ENCODE measurements at regions not wholly inside any gene's neighbourhood (a gene's known extent, or its start where the extent isn't known, plus 50 kb on each side); places are given as distances from the start of the nearest gene placed in this dataset.
"Not testable (repeated sequence)": the region's sequence is repeated elsewhere in the genome, so short reads cannot be mapped to it uniquely, and the experiment has no call there.

- no peak overlapping the region for H3K4me3 ChIP-seq
- no peaks in the 10 kb centered on the region for H3K9me3 ChIP-seq (ENCODE audit: low read depth)
- 0 out of 2 replicates have a peak overlapping the region, but pooled peaks have one; percentile 30 for H2AFZ ChIP-seq
- no peaks in the 10 kb centered on the region for H3K36me3 ChIP-seq (ENCODE audit: low read depth)
- H3K79me2 ChIP-seq (ENCODE audit: insufficient read depth), result no peaks in the 10 kb centered on the region
- no peaks in the 10 kb centered on the region for H3K4me1 ChIP-seq (ENCODE audit: insufficient read depth)
- no peak for DNase-seq
- TF ChIP-seq EZH2 (IDR thresholded peaks at IDR 0.05; ENCODE audit: insufficient read depth, poor library complexity, severe bottlenecking) (no peak), EZH2phosphoT487 (IDR thresholded peaks at IDR 0.05; ENCODE audit: insufficient read depth, low read depth) (no peak)
- no peaks in the 10 kb centered on the region for H4K20me1 ChIP-seq (ENCODE audit: insufficient read depth)
- no peak overlapping the region for H3K4me2 ChIP-seq (ENCODE audit: unreplicated experiment)
- no peaks in the 10 kb centered on the region for H3F3A ChIP-seq (ENCODE audit: insufficient read depth)
- no peak overlapping the region for H3K27ac ChIP-seq
- no peaks in the 10 kb centered on the region for H3K9me2 ChIP-seq (ENCODE audit: insufficient read depth)
- H3K9ac ChIP-seq, result no peak overlapping the region
- in situ Hi-C loops (cut with MboI), result no loop called here
- H3K27me3 ChIP-seq (replicated peaks; ENCODE audit: insufficient read depth), result no peaks in the 10 kb centered on the region
Observed at GRCh38 chr5:101461455-101461854, 558.4 kb upstream of the ST8SIA4 start.

DNA sequence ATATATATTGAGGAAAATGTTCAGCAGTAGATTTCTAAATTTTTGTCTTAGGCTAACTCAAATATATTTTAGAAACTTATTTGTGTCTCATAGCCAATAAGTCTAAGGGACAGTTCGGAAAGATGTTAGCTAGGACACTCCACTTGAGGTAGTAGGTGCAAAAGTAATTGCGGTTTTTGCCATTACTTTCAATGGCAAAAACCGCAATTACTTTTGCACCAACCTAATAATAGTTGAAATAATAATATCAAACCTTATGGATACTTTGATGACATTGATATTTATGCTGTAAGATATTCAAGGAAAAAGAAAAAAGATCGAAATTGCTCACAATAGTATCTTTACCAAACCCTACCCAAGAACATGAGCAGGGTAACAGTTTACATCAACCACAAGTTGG lies 555.5 kb upstream of the ST8SIA4 start:
- H3K36me3 ChIP-seq (ENCODE audit: low read depth), result no peaks in the 10 kb centered on the region
- in situ Hi-C loops (cut with MboI), result no loop called here

GRCh38 chr5:101455851-101456250 lies 552.8 kb upstream of the ST8SIA4 start:
- H3K27me3 ChIP-seq (replicated peaks; ENCODE audit: insufficient read depth), result no peaks in the 10 kb centered on the region
- H3K27ac ChIP-seq, result no peak overlapping the region
- H3K9me3 ChIP-seq (ENCODE audit: low read depth), result no peaks in the 10 kb centered on the region
- H3K79me2 ChIP-seq (ENCODE audit: insufficient read depth), result no peaks in the 10 kb centered on the region
- in situ Hi-C loops (cut with MboI), result no loop called here
- no peaks in the 10 kb centered on the region for H3K36me3 ChIP-seq (ENCODE audit: low read depth)
- no peak overlapping the region for H3K9ac ChIP-seq
- no peak overlapping the region for H3K4me3 ChIP-seq
- 49 to 52% methylated on average over 2 of the region's 2 CpGs for WGBS, 2 experiments (ENCODE audit: low coverage in 1 of 2, low lambda C conversion rate in 2 of 2, missing lambda C conversion rate in 2 of 2)
- H3K4me1 ChIP-seq (ENCODE audit: insufficient read depth), result no peaks in the 10 kb centered on the region
- H3K9me2 ChIP-seq (ENCODE audit: insufficient read depth), result no peaks in the 10 kb centered on the region
- H3K4me2 ChIP-seq (ENCODE audit: unreplicated experiment), result no peak overlapping the region
- TF ChIP-seq EZH2 (IDR thresholded peaks at IDR 0.05; ENCODE audit: insufficient read depth, poor library complexity, severe bottlenecking) (no peak), EZH2phosphoT487 (IDR thresholded peaks at IDR 0.05; ENCODE audit: insufficient read depth, low read depth) (no peak)
- H2AFZ ChIP-seq, result no peak overlapping the region
- H3F3A ChIP-seq (ENCODE audit: insufficient read depth), result no peaks in the 10 kb centered on the region
- H4K20me1 ChIP-seq (ENCODE audit: insufficient read depth), result no peaks in the 10 kb centered on the region
- DNase-seq, result no peak

More for the DNA sequence above, 555.5 kb upstream of the ST8SIA4 start:
- H4K20me1 ChIP-seq (ENCODE audit: insufficient read depth), result no peaks in the 10 kb centered on the region
- no peaks in the 10 kb centered on the region for H3K79me2 ChIP-seq (ENCODE audit: insufficient read depth)
- H2AFZ ChIP-seq, result no peak overlapping the region
- H3K4me3 ChIP-seq, result no peak overlapping the region
- no peak overlapping the region for H3K4me2 ChIP-seq (ENCODE audit: unreplicated experiment)
- TF ChIP-seq EZH2 (IDR thresholded peaks at IDR 0.05; ENCODE audit: insufficient read depth, poor library complexity, severe bottlenecking) (no peak), EZH2phosphoT487 (IDR thresholded peaks at IDR 0.05; ENCODE audit: insufficient read depth, low read depth) (no peak)
- no peaks in the 10 kb centered on the region for H3K9me3 ChIP-seq (ENCODE audit: low read depth)
- H3K27me3 ChIP-seq (replicated peaks; ENCODE audit: insufficient read depth), result no peaks in the 10 kb centered on the region
- no peaks in the 10 kb centered on the region for H3F3A ChIP-seq (ENCODE audit: insufficient read depth)
- H3K4me1 ChIP-seq (ENCODE audit: insufficient read depth), result no peaks in the 10 kb centered on the region
- H3K9me2 ChIP-seq (ENCODE audit: insufficient read depth), result no peaks in the 10 kb centered on the region
- no peak overlapping the region for H3K27ac ChIP-seq
- WGBS, 2 experiments (ENCODE audit: low coverage in 1 of 2, low lambda C conversion rate in 2 of 2, missing lambda C conversion rate in 2 of 2), result 88 to 90% methylated on average over 4 of the region's 4 CpGs
- no peak for DNase-seq
- no peak overlapping the region for H3K9ac ChIP-seq

DNA sequence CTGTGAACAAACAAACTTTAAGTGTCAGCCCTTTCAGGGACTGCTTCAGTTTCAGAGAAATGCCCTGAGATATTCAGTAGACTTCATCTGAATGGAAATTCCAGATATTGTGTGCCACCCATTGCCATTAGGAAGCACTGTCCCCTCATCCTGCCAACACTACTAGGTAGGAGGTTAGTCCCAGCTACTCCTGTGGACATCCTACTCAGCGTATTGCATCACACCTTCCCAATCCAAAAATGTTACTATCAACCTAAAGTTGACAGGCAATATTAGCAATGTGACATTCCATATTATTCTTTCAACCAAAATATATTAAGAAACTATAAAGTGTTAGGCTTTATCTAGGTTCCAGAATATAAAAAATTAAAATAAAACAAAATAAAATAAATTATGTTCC lies 552.0 kb upstream of the ST8SIA4 start:
- Histone ChIP-seq H3F3A (ENCODE audit: insufficient read depth) (no peaks in the 10 kb centered on the region), H3K4me3 (no peak overlapping the region), H3K4me2 (ENCODE audit: unreplicated experiment) (no peak overlapping the region), H3K27ac (no peak overlapping the region), H3K9me3 (ENCODE audit: low read depth) (no peaks in the 10 kb centered on the region), H3K9ac (no peak overlapping the region), H3K4me1 (ENCODE audit: insufficient read depth) (no peaks in the 10 kb centered on the region; the same call in 1 of the 2 replicates), H3K79me2 (ENCODE audit: insufficient read depth) (no peaks in the 10 kb centered on the region), H3K27me3 (replicated peaks; ENCODE audit: insufficient read depth) (no peaks in the 10 kb centered on the region), H3K36me3 (ENCODE audit: low read depth) (no peaks in the 10 kb centered on the region), H2AFZ (no peak overlapping the region), H4K20me1 (ENCODE audit: insufficient read depth) (no peaks in the 10 kb centered on the region), H3K9me2 (ENCODE audit: insufficient read depth) (no peaks in the 10 kb centered on the region)
- 90 to 97% methylated on average over 1 of the region's 1 CpG for whole genome bisulfite sequencing, 2 experiments (ENCODE audit: low coverage in 1 of 2, low lambda C conversion rate in 2 of 2, missing lambda C conversion rate in 2 of 2)
- in situ Hi-C loops (cut with MboI), result no loop called here
- DNase-seq, result no peak
- no peak for TF ChIP-seq EZH2 (IDR thresholded peaks at IDR 0.05; ENCODE audit: insufficient read depth, poor library complexity, severe bottlenecking)
- TF ChIP-seq EZH2phosphoT487 (IDR thresholded peaks at IDR 0.05; ENCODE audit: insufficient read depth, low read depth), result no peak

GRCh38 chr5:101442281-101442680 lies 539.2 kb upstream of the ST8SIA4 start:
- H3K9me3 ChIP-seq (ENCODE audit: low read depth); H4K20me1 ChIP-seq (ENCODE audit: insufficient read depth); H3F3A ChIP-seq (ENCODE audit: insufficient read depth); in situ Hi-C loops (cut with MboI); H3K4me1 ChIP-seq (ENCODE audit: insufficient read depth); H3K27ac ChIP-seq; H3K9me2 ChIP-seq (ENCODE audit: insufficient read depth); H3K4me3 ChIP-seq; H3K79me2 ChIP-seq (ENCODE audit: insufficient read depth); H3K9ac ChIP-seq; H3K4me2 ChIP-seq (ENCODE audit: unreplicated experiment); H2AFZ ChIP-seq; H3K36me3 ChIP-seq (ENCODE audit: low read depth); H3K27me3 ChIP-seq (replicated peaks; ENCODE audit: insufficient read depth); DNase-seq: not testable (repeated sequence)
- 79 to 80% methylated on average over 8 of the region's 8 CpGs for WGBS, 2 experiments (ENCODE audit: low coverage in 1 of 2, low lambda C conversion rate in 2 of 2, missing lambda C conversion rate in 2 of 2)

All from GM23248 (cell line).